ENCODE measurements at regions not wholly inside any gene's neighbourhood (a gene's known extent, or its start where the extent isn't known, plus 50 kb on each side); places are given as distances from the start of the nearest gene placed in this dataset.

GRCh38 chr11:45517171-45517770 lies 148.2 kb downstream of the CHST1 start:
- TF ChIP-seq CTCF (conservative IDR thresholded peaks at IDR 0.05), result no peak
- TF ChIP-seq EZH2 (IDR thresholded peaks at IDR 0.05; ENCODE audit: low read depth), result no peak

Measured in PC-9 (cell line).